NT2/D1 (cell line): ENCODE measurements at regions not wholly inside any gene's neighbourhood (a gene's known extent, or its start where the extent isn't known, plus 50 kb on each side); places are given as distances from the start of the nearest gene placed in this dataset.

Source experiments
- SUZ12 ChIP-seq: IDR thresholded peaks from 2 replicates; pipeline ENCODE4 v1.6.1; 2011; ENCODE audit not compliant: insufficient read length, insufficient read depth; ENCODE audit errors: extremely low read depth
- YY1 ChIP-seq: IDR thresholded peaks from 2 replicates; pipeline ENCODE4 v1.6.1; 2011; ENCODE audit not compliant: insufficient read length, insufficient read depth
- ZNF274 ChIP-seq: IDR thresholded peaks from 2 replicates; pipeline ENCODE4 v1.6.1; 2011; ENCODE audit warnings: mild to moderate bottlenecking, low read depth, low read length

DNA sequence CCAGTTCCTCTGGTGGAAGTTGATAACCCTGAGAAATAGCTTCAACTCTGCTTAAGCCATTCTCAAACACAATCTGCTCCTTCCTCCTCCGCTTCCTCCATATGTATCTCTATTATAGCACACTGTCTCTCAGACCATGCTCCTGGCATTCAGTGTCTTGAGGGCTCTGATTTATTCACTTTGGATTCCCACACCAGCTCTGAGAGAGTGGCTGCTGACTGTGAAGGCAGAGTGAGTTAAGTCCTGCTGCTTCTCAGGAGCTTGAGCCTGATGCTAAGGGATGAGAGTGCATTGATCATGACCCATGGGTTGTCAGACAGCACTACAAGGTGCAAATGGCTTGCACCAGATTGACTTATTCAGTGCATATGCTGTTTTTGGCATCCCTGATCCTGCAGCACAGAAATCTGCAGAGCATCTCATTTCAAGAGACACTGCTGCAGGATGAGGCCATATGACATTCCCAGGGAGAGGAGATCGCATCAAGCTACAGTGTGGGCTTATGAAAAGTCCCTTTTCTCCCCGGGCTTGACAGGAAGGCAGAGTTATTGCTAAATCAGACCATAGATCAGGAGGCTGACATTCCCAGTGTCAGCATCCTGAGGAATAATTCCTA, 500.5 kb upstream of the RAB6C start:
- TF ChIP-seq SUZ12 = no peak
- TF ChIP-seq YY1 = no peak
- TF ChIP-seq ZNF274 = no peak
